SU-DHL-6 (cell line): ENCODE measurements at regions not wholly inside any gene's neighbourhood (a gene's known extent, or its start where the extent isn't known, plus 50 kb on each side); places are given as distances from the start of the nearest gene placed in this dataset.

Experiments used
- H2AFZ ChIP-seq: fragments of 200-600 bp; sonication (generic); 2 replicates; pipeline ENCODE4 v1.6.1; 2014; ENCODE audit warnings: low read depth, mild to moderate bottlenecking, moderate library complexity, mixed read lengths, antibody characterized with exemption, low read length; ENCODE audit not compliant: severe bottlenecking
- H3F3A ChIP-seq: fragments of 200-600 bp; shearing (Covaris generic); 2 replicates; pipeline ENCODE4 v1.6.0; 2016; ENCODE audit warnings: antibody characterized with exemption, mild to moderate bottlenecking; ENCODE audit not compliant: insufficient read depth
- H3K27ac ChIP-seq: fragments of 200-600 bp; sonication (generic); 2 replicates; pipeline ENCODE4 v1.5.1; 2016; ENCODE audit warnings: low read depth, mild to moderate bottlenecking, low read length, moderate library complexity, mixed read lengths
- H3K27me3 ChIP-seq: fragments of 200-600 bp; sonication (generic), shearing (Covaris generic); 2 replicates; pipeline ENCODE4 v1.6.0; 2014; ENCODE audit warnings: mild to moderate bottlenecking, low read length
- H3K36me3 ChIP-seq: fragments of 200-600 bp; sonication (generic); 2 replicates; pipeline ENCODE4 v1.6.1; 2014; ENCODE audit warnings: mild to moderate bottlenecking, low read length, mixed read lengths
- H3K4me2 ChIP-seq: fragments of 300-600, 200-600 bp; shearing (Covaris generic), sonication (generic); 2 replicates; pipeline ENCODE4 v1.6.0; 2014; ENCODE audit warnings: low read length, low read depth, mild to moderate bottlenecking; ENCODE audit not compliant: poor library complexity, severe bottlenecking
- H3K4me3 ChIP-seq: fragments of 200-600 bp; sonication (generic); 2 replicates; pipeline ENCODE4 v1.5.1; 2014; ENCODE audit warnings: antibody characterized with exemption, low read length, mild to moderate bottlenecking, mixed read lengths; ENCODE audit not compliant: insufficient read depth, poor library complexity, severe bottlenecking
- H3K79me2 ChIP-seq: fragments of 200-600 bp; sonication (generic); 2 replicates; pipeline ENCODE4 v1.6.1; 2014; ENCODE audit warnings: mild to moderate bottlenecking, low read length, moderate library complexity; ENCODE audit not compliant: insufficient read depth
- H3K9ac ChIP-seq: fragments of 200-600 bp; sonication (generic); 2 replicates; pipeline ENCODE4 v1.7.0; 2014; ENCODE audit warnings: mild to moderate bottlenecking, low read length
- H3K9me2 ChIP-seq: fragments of 200-600 bp; sonication (generic); replicated peaks from 2 replicates; pipeline ENCODE4 v1.6.1; 2014; ENCODE audit warnings: low read length; ENCODE audit not compliant: insufficient read depth
- H3K9me3 ChIP-seq: fragments of 200-600 bp; sonication (generic); 2 replicates; pipeline ENCODE4 v1.6.1; 2014; ENCODE audit warnings: low read length, mixed read lengths; ENCODE audit not compliant: insufficient read depth
- H4K20me1 ChIP-seq: fragments of 200-600 bp; sonication (generic); 2 replicates; pipeline ENCODE4 v1.6.1; 2014; ENCODE audit warnings: low read depth, mild to moderate bottlenecking, antibody characterized with exemption, low read length, moderate library complexity, mixed read lengths
- EZH2phosphoT487 ChIP-seq: fragments of 200-600 bp; sonication (generic), shearing (Covaris generic); conservative IDR thresholded peaks from 2 replicates; pipeline ENCODE4 v1.6.1; 2018; ENCODE audit warnings: mild to moderate bottlenecking, antibody characterized with exemption, low read length, moderate library complexity, mixed read lengths
- TF ChIP-seq, protein P1 (sequence below): fragments of 200-600 bp; sonication (generic); IDR thresholded peaks from one replicate; pipeline ENCODE4 v1.5.1; 2017; ENCODE audit warnings: antibody characterized with exemption, mild to moderate bottlenecking, low read length, moderate library complexity; ENCODE audit not compliant: insufficient read depth, poor library complexity, severe bottlenecking

DNA sequence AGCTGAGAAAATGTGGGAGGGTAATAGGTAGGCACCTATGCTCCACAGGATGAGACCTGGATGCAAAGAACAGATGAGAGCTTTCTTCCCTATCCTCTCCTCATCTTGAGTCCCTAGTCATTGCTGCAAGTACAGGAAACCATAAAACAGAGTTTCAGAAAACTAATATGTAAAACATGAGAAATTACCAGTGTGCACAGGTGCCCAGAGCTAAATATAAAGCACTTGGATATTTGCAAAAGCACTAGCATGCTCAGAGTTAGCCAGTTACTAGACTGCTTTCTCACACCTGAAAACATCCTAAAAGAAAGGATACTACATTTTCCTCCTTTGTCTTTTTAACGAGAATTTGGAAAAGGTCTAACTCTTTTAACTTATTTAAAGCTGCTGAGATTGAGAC, 324.3 kb downstream of the DAD1 start:
- Histone ChIP-seq H3K4me2 (no peak overlapping the region), H3K9me3 (no peaks in the 10 kb centered on the region), H4K20me1 (no peaks in the 10 kb centered on the region), H3K36me3 (no peaks in the 10 kb centered on the region), H3K79me2 (no peaks in the 10 kb centered on the region), H3K9ac (no peak overlapping the region), H3F3A (no peaks in the 10 kb centered on the region), H3K27ac (no peak overlapping the region), H2AFZ (no peak overlapping the region), H3K27me3 (no peaks in the 10 kb centered on the region), H3K4me3 (no peak overlapping the region), H3K9me2 (no peaks in the 10 kb centered on the region)
- no peak for TF ChIP-seq EZH2phosphoT487
- TF ChIP-seq, protein P1, sequence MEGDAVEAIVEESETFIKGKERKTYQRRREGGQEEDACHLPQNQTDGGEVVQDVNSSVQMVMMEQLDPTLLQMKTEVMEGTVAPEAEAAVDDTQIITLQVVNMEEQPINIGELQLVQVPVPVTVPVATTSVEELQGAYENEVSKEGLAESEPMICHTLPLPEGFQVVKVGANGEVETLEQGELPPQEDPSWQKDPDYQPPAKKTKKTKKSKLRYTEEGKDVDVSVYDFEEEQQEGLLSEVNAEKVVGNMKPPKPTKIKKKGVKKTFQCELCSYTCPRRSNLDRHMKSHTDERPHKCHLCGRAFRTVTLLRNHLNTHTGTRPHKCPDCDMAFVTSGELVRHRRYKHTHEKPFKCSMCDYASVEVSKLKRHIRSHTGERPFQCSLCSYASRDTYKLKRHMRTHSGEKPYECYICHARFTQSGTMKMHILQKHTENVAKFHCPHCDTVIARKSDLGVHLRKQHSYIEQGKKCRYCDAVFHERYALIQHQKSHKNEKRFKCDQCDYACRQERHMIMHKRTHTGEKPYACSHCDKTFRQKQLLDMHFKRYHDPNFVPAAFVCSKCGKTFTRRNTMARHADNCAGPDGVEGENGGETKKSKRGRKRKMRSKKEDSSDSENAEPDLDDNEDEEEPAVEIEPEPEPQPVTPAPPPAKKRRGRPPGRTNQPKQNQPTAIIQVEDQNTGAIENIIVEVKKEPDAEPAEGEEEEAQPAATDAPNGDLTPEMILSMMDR, result no peak

DNA sequence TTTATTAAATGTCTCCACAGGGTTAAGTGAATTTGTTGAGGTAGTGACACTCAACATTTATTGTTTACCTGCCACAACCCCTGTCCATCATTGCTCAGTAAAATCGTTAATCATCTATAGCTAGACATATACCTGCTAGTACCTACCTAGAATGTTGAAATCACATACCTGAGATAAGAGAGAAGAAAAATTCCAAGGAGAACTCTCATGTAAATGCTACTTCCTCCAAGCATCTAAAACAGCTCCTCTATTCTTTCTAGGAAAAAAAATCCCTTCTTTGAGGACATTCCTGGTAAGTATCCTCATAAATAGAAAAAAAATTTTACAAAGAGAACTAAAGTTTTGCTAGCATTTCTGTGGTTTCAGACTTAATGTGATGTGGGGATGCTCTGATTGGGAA, 325.1 kb downstream of the DAD1 start:
- H3K27me3 ChIP-seq, result no peaks in the 10 kb centered on the region
- no peak overlapping the region for H3K4me2 ChIP-seq
- no peak overlapping the region for H3K4me3 ChIP-seq
- H2AFZ ChIP-seq, result no peak overlapping the region
- H3K9ac ChIP-seq, result no peak overlapping the region
- H3K79me2 ChIP-seq, result no peaks in the 10 kb centered on the region
- no peaks in the 10 kb centered on the region for H4K20me1 ChIP-seq
- no peaks in the 10 kb centered on the region for H3K9me3 ChIP-seq
- TF ChIP-seq, protein P1, result no peak
- TF ChIP-seq EZH2phosphoT487, result no peak
- H3K36me3 ChIP-seq, result no peaks in the 10 kb centered on the region
- no peaks in the 10 kb centered on the region for H3K9me2 ChIP-seq
- no peaks in the 10 kb centered on the region for H3F3A ChIP-seq
- H3K27ac ChIP-seq, result no peak overlapping the region

DNA sequence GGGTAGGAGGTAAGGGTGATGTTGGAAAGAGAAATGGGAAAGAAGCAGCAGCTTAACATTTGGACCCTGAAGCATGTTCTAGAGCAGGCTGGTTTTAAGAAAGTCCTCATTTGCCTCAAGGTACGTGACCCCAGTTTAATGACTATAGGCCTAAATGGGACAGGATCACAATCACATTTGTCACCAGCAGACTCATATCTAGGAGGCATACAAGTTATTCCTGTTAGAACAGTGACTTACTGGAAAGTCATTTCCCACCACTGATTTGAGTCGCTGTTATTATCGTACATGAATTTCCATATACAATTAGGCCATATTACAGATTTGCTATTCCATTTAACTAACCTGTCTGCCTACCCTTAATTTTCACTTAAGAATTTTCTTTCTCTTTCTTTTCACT, 326.1 kb downstream of the DAD1 start:
- Histone ChIP-seq H3K27me3 (no peaks in the 10 kb centered on the region), H3K4me2 (no peak overlapping the region), H3K27ac (no peak overlapping the region), H3K79me2 (no peaks in the 10 kb centered on the region), H2AFZ (no peak overlapping the region), H3K4me3 (no peak overlapping the region), H3K9me3 (no peaks in the 10 kb centered on the region), H3F3A (no peaks in the 10 kb centered on the region), H4K20me1 (no peaks in the 10 kb centered on the region), H3K36me3 (no peaks in the 10 kb centered on the region), H3K9me2 (no peaks in the 10 kb centered on the region), H3K9ac (no peak overlapping the region)
- no peak for TF ChIP-seq EZH2phosphoT487
- TF ChIP-seq, protein P1, result no peak
